ENCODE measurements at regions not wholly inside any gene's neighbourhood (a gene's known extent, or its start where the extent isn't known, plus 50 kb on each side); places are given as distances from the start of the nearest gene placed in this dataset.
"Not testable (repeated sequence)": the region's sequence is repeated elsewhere in the genome, so short reads cannot be mapped to it uniquely, and the experiment has no call there.

GRCh38 chr7:82609746-82610145 is 166.2 kb upstream of the CACNA2D1 start:
- Histone ChIP-seq H3K9me3 (ENCODE audit: insufficient read depth, low read length) (no peaks in the 10 kb centered on the region), H3K27me3 (ENCODE audit: insufficient read depth, insufficient read length) (no peaks in the 10 kb centered on the region), H3K4me3 (ENCODE audit: insufficient read length, low read depth) (no peak overlapping the region), H3K4me1 (ENCODE audit: insufficient read depth, insufficient read length) (no peaks in the 10 kb centered on the region), H3K36me3 (ENCODE audit: insufficient read depth, insufficient read length, low read length) (no peaks in the 10 kb centered on the region), H3K9ac (ENCODE audit: insufficient read length, low read depth) (no peak overlapping the region)
- no peak for DNase-seq (ENCODE audit: low read depth, low spot score)
- TF ChIP-seq YY1 (IDR thresholded peaks at IDR 0.05; ENCODE audit: insufficient read depth, insufficient read length), result no peak
- TF ChIP-seq SUZ12 (IDR thresholded peaks at IDR 0.05; ENCODE audit: extremely low read depth, insufficient read depth, insufficient read length), result no peak
- TF ChIP-seq ZNF274 (IDR thresholded peaks at IDR 0.05; ENCODE audit: low read depth, low read length), result no peak

DNA sequence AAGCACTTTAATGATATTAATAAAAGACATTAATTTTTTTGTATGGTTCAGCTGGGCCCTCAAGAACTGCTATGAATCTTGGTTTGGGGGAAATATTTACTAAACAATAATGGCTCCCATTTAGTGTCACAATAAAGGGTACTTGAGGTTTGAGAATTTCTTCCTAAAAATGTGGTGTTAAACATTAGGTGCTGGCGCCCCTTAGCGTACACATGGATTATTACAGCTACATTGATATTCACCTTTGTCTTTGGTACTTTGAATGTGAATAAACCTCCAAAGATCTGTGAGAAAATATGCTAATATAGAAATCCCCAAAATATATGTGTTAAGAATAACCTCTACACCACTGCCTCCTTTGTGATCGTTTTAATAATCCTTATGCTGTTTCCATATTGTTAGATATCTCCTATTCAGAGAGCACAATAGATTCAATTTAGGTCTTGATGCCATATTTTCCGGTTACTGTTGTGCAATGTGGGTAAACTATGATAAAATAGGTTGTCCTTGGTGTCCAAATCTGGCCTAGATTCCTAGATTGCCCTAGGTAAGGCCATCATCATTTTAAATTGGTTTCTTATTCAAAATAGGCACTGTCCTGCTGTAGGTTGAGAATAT is 161.8 kb upstream of the CACNA2D1 start:
- no peak overlapping the region for H3K4me3 ChIP-seq (ENCODE audit: insufficient read length, low read depth)
- H3K9me3 ChIP-seq (ENCODE audit: insufficient read depth, low read length), result no peaks in the 10 kb centered on the region
- no peaks in the 10 kb centered on the region for H3K36me3 ChIP-seq (ENCODE audit: insufficient read depth, insufficient read length, low read length)
- H3K27me3 ChIP-seq (ENCODE audit: insufficient read depth, insufficient read length), result no peaks in the 10 kb centered on the region
- TF ChIP-seq YY1 (IDR thresholded peaks at IDR 0.05; ENCODE audit: insufficient read depth, insufficient read length) (no peak), SUZ12 (IDR thresholded peaks at IDR 0.05; ENCODE audit: extremely low read depth, insufficient read depth, insufficient read length) (no peak), ZNF274 (IDR thresholded peaks at IDR 0.05; ENCODE audit: low read depth, low read length) (no peak)
- DNase-seq (ENCODE audit: low read depth, low spot score), result peak; percentile 38
- no peak overlapping the region for H3K9ac ChIP-seq (ENCODE audit: insufficient read length, low read depth)
- no peaks in the 10 kb centered on the region for H3K4me1 ChIP-seq (ENCODE audit: insufficient read depth, insufficient read length)

DNA sequence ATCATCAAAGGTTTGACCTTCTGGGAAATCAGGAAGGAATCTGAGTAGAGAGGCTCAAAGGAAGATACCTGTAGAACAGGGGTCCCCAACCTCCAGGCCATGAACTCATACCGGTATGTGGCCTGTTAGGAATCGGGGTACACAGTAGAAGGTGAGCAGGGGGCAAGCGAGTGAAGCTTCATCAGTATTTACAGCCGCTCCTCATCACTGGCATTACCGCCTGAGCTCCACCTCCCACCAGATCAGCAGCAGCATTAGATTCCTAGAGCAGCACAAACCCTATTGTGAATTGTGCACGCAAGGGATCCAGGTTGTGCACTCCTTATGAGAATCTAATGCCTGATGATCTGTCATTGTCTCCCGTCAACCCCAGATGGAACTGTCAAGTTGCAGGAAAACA is 158.5 kb upstream of the CACNA2D1 start:
- DNase-seq (ENCODE audit: low read depth, low spot score), result no peak
- Histone ChIP-seq H3K36me3 (ENCODE audit: insufficient read depth, insufficient read length, low read length) (no peaks in the 10 kb centered on the region), H3K4me3 (ENCODE audit: insufficient read length, low read depth) (no peak overlapping the region), H3K27me3 (ENCODE audit: insufficient read depth, insufficient read length) (no peaks in the 10 kb centered on the region), H3K4me1 (ENCODE audit: insufficient read depth, insufficient read length) (no peaks in the 10 kb centered on the region), H3K9me3 (ENCODE audit: insufficient read depth, low read length) (no peaks in the 10 kb centered on the region), H3K9ac (ENCODE audit: insufficient read length, low read depth) (no peak overlapping the region)
- TF ChIP-seq YY1 (IDR thresholded peaks at IDR 0.05; ENCODE audit: insufficient read depth, insufficient read length) (no peak), ZNF274 (IDR thresholded peaks at IDR 0.05; ENCODE audit: low read depth, low read length) (no peak), SUZ12 (IDR thresholded peaks at IDR 0.05; ENCODE audit: extremely low read depth, insufficient read depth, insufficient read length) (no peak)

DNA sequence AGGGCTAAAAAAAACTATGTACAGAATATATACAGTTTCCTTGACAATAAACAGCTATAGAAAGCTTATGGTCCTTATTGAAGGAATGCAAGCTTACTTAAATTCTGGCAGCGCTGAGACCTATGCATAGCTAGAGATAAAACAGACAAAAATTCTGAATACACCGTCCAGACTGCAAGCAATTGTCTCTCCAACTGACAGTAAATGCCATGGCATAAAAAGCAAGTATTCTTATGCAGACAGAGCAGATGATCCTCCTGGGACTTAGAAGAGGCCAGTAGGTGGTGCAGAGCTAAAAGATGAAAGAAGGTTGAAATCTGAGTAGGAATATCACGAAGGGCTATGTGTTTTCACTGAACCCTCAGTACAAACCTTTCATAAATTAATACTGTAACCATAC is 157.0 kb upstream of the CACNA2D1 start:
- Histone ChIP-seq H3K27me3 (ENCODE audit: insufficient read depth, insufficient read length) (no peaks in the 10 kb centered on the region), H3K9ac (ENCODE audit: insufficient read length, low read depth) (no peak overlapping the region), H3K4me1 (ENCODE audit: insufficient read depth, insufficient read length) (no peaks in the 10 kb centered on the region), H3K4me3 (ENCODE audit: insufficient read length, low read depth) (no peak overlapping the region), H3K9me3 (ENCODE audit: insufficient read depth, low read length) (no peaks in the 10 kb centered on the region), H3K36me3 (ENCODE audit: insufficient read depth, insufficient read length, low read length) (no peaks in the 10 kb centered on the region)
- DNase-seq (ENCODE audit: low read depth, low spot score), result no peak
- TF ChIP-seq YY1 (IDR thresholded peaks at IDR 0.05; ENCODE audit: insufficient read depth, insufficient read length) (no peak), SUZ12 (IDR thresholded peaks at IDR 0.05; ENCODE audit: extremely low read depth, insufficient read depth, insufficient read length) (no peak), ZNF274 (IDR thresholded peaks at IDR 0.05; ENCODE audit: low read depth, low read length) (no peak)

DNA sequence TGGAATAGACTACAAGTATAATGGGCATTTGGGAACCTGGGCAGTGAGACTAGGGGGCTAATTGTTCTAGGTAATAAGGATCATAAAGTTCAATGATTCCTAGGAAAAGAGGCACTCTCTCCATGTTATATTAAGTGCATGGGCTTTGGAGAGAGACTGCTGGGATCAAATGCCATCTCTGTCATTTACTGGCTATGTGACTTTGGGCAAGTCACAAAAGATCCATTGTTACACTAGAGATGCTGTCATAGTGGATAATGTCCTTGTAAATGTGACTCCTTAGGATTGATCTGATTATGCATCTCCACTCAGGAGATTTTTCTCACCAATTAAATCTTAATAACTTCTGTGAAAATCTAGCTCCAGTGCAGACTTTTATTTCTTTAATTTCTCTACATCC is 156.3 kb upstream of the CACNA2D1 start:
- Histone ChIP-seq H3K9me3 (ENCODE audit: insufficient read depth, low read length) (no peaks in the 10 kb centered on the region), H3K36me3 (ENCODE audit: insufficient read depth, insufficient read length, low read length) (no peaks in the 10 kb centered on the region), H3K9ac (ENCODE audit: insufficient read length, low read depth) (no peak overlapping the region), H3K4me1 (ENCODE audit: insufficient read depth, insufficient read length) (no peaks in the 10 kb centered on the region), H3K4me3 (ENCODE audit: insufficient read length, low read depth) (no peak overlapping the region), H3K27me3 (ENCODE audit: insufficient read depth, insufficient read length) (no peaks in the 10 kb centered on the region)
- no peak for TF ChIP-seq YY1 (IDR thresholded peaks at IDR 0.05; ENCODE audit: insufficient read depth, insufficient read length)
- no peak for TF ChIP-seq SUZ12 (IDR thresholded peaks at IDR 0.05; ENCODE audit: extremely low read depth, insufficient read depth, insufficient read length)
- no peak for TF ChIP-seq ZNF274 (IDR thresholded peaks at IDR 0.05; ENCODE audit: low read depth, low read length)
- no peak for DNase-seq (ENCODE audit: low read depth, low spot score)

GRCh38 chr7:82598958-82599357 is 155.4 kb upstream of the CACNA2D1 start:
- Histone ChIP-seq H3K4me1 (ENCODE audit: insufficient read depth, insufficient read length) (no peaks in the 10 kb centered on the region), H3K9me3 (ENCODE audit: insufficient read depth, low read length) (no peaks in the 10 kb centered on the region), H3K36me3 (ENCODE audit: insufficient read depth, insufficient read length, low read length) (no peaks in the 10 kb centered on the region), H3K4me3 (ENCODE audit: insufficient read length, low read depth) (no peak overlapping the region), H3K9ac (ENCODE audit: insufficient read length, low read depth) (no peak overlapping the region), H3K27me3 (ENCODE audit: insufficient read depth, insufficient read length) (no peaks in the 10 kb centered on the region)
- no peak for DNase-seq (ENCODE audit: low read depth, low spot score)
- TF ChIP-seq YY1 (IDR thresholded peaks at IDR 0.05; ENCODE audit: insufficient read depth, insufficient read length) (no peak), ZNF274 (IDR thresholded peaks at IDR 0.05; ENCODE audit: low read depth, low read length) (no peak), SUZ12 (IDR thresholded peaks at IDR 0.05; ENCODE audit: extremely low read depth, insufficient read depth, insufficient read length) (no peak)

DNA sequence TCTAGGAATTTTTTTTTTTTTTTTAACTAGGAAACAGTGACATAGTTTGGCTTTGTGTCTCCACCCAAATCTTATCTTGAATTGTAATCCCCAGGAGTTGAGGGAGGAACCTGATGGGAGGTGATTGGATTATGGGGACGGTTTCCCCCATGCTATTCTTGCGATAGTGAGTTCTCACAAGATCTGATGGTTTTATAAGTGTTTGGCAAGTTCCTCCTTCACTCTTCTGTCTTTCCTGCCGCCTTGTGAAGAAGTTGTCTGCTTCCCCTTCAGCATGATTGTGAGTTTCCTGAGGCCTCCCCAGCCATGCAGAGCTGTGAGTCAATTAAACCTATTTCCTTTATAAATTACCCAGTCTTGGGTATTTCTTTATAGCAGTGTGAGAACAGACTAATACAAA is 152.2 kb upstream of the CACNA2D1 start:
- H3K4me1 ChIP-seq (ENCODE audit: insufficient read depth, insufficient read length); H3K36me3 ChIP-seq (ENCODE audit: insufficient read depth, insufficient read length, low read length); H3K4me3 ChIP-seq (ENCODE audit: insufficient read length, low read depth); H3K9me3 ChIP-seq (ENCODE audit: insufficient read depth, low read length); H3K27me3 ChIP-seq (ENCODE audit: insufficient read depth, insufficient read length); DNase-seq (ENCODE audit: low read depth, low spot score); H3K9ac ChIP-seq (ENCODE audit: insufficient read length, low read depth): not testable (repeated sequence)

DNA sequence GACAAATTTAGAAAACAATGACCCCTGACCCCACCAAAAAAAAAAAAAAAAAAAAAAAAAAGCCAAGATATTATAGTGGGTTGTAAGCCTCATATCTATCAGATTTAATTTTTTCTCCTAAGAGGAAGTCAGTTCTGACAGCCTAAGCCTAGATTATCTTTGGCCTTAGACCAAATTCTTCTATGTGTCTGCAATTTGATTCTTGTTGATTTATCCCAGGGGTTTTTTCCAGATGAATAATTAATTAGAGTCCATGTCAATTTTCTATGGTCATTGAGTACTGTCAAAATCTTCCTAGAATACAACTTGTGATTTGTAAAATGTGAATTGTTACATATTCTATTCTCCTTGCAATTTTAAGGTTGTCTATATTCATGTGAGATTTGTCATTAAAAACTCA is 151.6 kb upstream of the CACNA2D1 start:
- no peaks in the 10 kb centered on the region for H3K36me3 ChIP-seq (ENCODE audit: insufficient read depth, insufficient read length, low read length)
- H3K4me3 ChIP-seq (ENCODE audit: insufficient read length, low read depth), result no peak overlapping the region
- no peak overlapping the region for H3K9ac ChIP-seq (ENCODE audit: insufficient read length, low read depth)
- H3K4me1 ChIP-seq (ENCODE audit: insufficient read depth, insufficient read length), result no peaks in the 10 kb centered on the region
- DNase-seq (ENCODE audit: low read depth, low spot score), result no peak
- TF ChIP-seq ZNF274 (IDR thresholded peaks at IDR 0.05; ENCODE audit: low read depth, low read length), result no peak
- TF ChIP-seq SUZ12 (IDR thresholded peaks at IDR 0.05; ENCODE audit: extremely low read depth, insufficient read depth, insufficient read length), result no peak
- no peak for TF ChIP-seq YY1 (IDR thresholded peaks at IDR 0.05; ENCODE audit: insufficient read depth, insufficient read length)
- H3K9me3 ChIP-seq (ENCODE audit: insufficient read depth, low read length), result no peaks in the 10 kb centered on the region
- no peaks in the 10 kb centered on the region for H3K27me3 ChIP-seq (ENCODE audit: insufficient read depth, insufficient read length)

All from NT2/D1 (cell line).